ENCODE measurements at regions not wholly inside any gene's neighbourhood (a gene's known extent, or its start where the extent isn't known, plus 50 kb on each side); places are given as distances from the start of the nearest gene placed in this dataset.

- TF ChIP-seq, protein P1, sequence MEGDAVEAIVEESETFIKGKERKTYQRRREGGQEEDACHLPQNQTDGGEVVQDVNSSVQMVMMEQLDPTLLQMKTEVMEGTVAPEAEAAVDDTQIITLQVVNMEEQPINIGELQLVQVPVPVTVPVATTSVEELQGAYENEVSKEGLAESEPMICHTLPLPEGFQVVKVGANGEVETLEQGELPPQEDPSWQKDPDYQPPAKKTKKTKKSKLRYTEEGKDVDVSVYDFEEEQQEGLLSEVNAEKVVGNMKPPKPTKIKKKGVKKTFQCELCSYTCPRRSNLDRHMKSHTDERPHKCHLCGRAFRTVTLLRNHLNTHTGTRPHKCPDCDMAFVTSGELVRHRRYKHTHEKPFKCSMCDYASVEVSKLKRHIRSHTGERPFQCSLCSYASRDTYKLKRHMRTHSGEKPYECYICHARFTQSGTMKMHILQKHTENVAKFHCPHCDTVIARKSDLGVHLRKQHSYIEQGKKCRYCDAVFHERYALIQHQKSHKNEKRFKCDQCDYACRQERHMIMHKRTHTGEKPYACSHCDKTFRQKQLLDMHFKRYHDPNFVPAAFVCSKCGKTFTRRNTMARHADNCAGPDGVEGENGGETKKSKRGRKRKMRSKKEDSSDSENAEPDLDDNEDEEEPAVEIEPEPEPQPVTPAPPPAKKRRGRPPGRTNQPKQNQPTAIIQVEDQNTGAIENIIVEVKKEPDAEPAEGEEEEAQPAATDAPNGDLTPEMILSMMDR (IDR thresholded peaks at IDR 0.05; ENCODE audit: extremely low read depth in 1 of 2, insufficient read depth in 1 of 2, low read depth in 1 of 2, low read length in 2 of 2): no peak
- no peak for TF ChIP-seq POLR2AphosphoS5 (IDR thresholded peaks at IDR 0.05; ENCODE audit: insufficient read depth, low read depth, low read length)
- TF ChIP-seq JUN (IDR thresholded peaks at IDR 0.05; ENCODE audit: borderline replicate concordance, insufficient read depth, insufficient read length, low read depth): no peak
- no peak for TF ChIP-seq POLR2A (IDR thresholded peaks at IDR 0.05; ENCODE audit: low read depth, low read length)
- no peak for TF ChIP-seq EZH2 (IDR thresholded peaks at IDR 0.05; ENCODE audit: borderline replicate concordance, low read depth, low read length, severe bottlenecking)
- TF ChIP-seq, protein P2, sequence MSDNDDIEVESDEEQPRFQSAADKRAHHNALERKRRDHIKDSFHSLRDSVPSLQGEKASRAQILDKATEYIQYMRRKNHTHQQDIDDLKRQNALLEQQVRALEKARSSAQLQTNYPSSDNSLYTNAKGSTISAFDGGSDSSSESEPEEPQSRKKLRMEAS (IDR thresholded peaks at IDR 0.05; ENCODE audit: insufficient read depth, insufficient read length): no peak
- TF ChIP-seq MYC (IDR thresholded peaks at IDR 0.05; ENCODE audit: low read depth, low read length): no peak
- TF ChIP-seq FOS (IDR thresholded peaks at IDR 0.05; ENCODE audit: borderline replicate concordance, insufficient read depth, low read length): no peak
- TF ChIP-seq GATA2 (IDR thresholded peaks at IDR 0.05; ENCODE audit: insufficient read depth, insufficient read length, low read depth, low read length): no peak
These were observed 80.2 kb upstream of the SPRY4 start for GRCh38 chr5:142405023-142405422.
